Body of pancreas (tissue), 4 donors: ENCODE measurements at regions not wholly inside any gene's neighbourhood (a gene's known extent, or its start where the extent isn't known, plus 50 kb on each side); places are given as distances from the start of the nearest gene placed in this dataset.

ENCODE experiments used
- POLR2A ChIP-seq, 3 donors: fragments of 450-650 bp; IDR thresholded peaks; one replicate each; pipeline ENCODE4 v1.6.1; 2016; ENCODE audit warnings: antibody characterized with exemption in 3 of 3, mild to moderate bottlenecking in 2 of 3
- TF ChIP-seq, protein P1 (sequence below), 7 experiments: fragments of 450-650 bp in 4 of 7; fragments of 200-600 bp in 3 of 7; sonication (generic) in 3 of 7; IDR thresholded peaks; one replicate each; pipeline ENCODE4 v1.5.1; 2016 to 2019; ENCODE audit warnings: antibody characterized with exemption in 7 of 7

DNA sequence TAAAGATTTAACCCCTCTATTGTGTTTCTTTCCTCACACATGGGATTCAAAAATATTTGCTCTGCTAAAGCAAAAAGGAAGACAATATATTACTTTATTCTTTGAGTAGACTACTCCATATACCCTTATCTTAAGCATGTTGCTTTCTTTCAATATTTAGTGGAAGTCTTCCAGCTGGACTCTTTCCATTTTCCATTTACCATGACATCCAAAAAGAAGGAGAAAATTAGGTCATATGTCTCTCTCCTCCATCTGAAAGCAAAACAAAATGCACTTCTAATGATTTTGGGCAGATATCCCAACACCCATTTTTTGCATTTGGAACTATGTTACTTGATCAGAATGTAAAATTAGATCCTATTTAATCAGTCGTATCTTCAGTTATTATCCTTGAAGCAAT, 1336.5 kb downstream of the PCDH19 start:
- TF ChIP-seq POLR2A (IDR thresholded peaks at IDR 0.05) = no peak
- TF ChIP-seq, protein P1, sequence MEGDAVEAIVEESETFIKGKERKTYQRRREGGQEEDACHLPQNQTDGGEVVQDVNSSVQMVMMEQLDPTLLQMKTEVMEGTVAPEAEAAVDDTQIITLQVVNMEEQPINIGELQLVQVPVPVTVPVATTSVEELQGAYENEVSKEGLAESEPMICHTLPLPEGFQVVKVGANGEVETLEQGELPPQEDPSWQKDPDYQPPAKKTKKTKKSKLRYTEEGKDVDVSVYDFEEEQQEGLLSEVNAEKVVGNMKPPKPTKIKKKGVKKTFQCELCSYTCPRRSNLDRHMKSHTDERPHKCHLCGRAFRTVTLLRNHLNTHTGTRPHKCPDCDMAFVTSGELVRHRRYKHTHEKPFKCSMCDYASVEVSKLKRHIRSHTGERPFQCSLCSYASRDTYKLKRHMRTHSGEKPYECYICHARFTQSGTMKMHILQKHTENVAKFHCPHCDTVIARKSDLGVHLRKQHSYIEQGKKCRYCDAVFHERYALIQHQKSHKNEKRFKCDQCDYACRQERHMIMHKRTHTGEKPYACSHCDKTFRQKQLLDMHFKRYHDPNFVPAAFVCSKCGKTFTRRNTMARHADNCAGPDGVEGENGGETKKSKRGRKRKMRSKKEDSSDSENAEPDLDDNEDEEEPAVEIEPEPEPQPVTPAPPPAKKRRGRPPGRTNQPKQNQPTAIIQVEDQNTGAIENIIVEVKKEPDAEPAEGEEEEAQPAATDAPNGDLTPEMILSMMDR (IDR thresholded peaks at IDR 0.05) = no peak
